ENCODE measurements at regions not wholly inside any gene's neighbourhood (a gene's known extent, or its start where the extent isn't known, plus 50 kb on each side); places are given as distances from the start of the nearest gene placed in this dataset.
"Not testable (repeated sequence)": the region's sequence is repeated elsewhere in the genome, so short reads cannot be mapped to it uniquely, and the experiment has no call there.

GRCh38 chr10:124172181-124172916 lies 79.0 kb upstream of the CHST15 start:
- Histone ChIP-seq H3K27me3 (ENCODE audit: control insufficient read depth in 1 of 2, insufficient read depth in 2 of 2, low read length in 2 of 2) (no peaks in the 10 kb centered on the region), H3K9me3 (ENCODE audit: control insufficient read depth in 2 of 2, low read length in 2 of 2) (no peaks in the 10 kb centered on the region), H3K4me3 (ENCODE audit: low read length in 2 of 2) (no peak overlapping the region), H3K4me1 (ENCODE audit: control insufficient read depth, insufficient read depth, low read length) (peaks cover 4% of the 10 kb centered on the region), H3K27ac (ENCODE audit: low read length) (no peak overlapping the region), H3K36me3 (ENCODE audit: control insufficient read depth in 2 of 2, insufficient read depth in 2 of 2, low read length in 2 of 2) (no peaks in the 10 kb centered on the region), H3K9ac (ENCODE audit: low read length in 2 of 2) (no peak overlapping the region)

GRCh38 chr10:124171561-124171960 lies 78.2 kb upstream of the CHST15 start:
- Histone ChIP-seq H3K4me3 (ENCODE audit: low read length in 2 of 2) (no peak overlapping the region), H3K4me1 (ENCODE audit: control insufficient read depth, insufficient read depth, low read length) (peaks cover 4% of the 10 kb centered on the region), H3K27me3 (ENCODE audit: control insufficient read depth in 1 of 2, insufficient read depth in 2 of 2, low read length in 2 of 2) (no peaks in the 10 kb centered on the region), H3K36me3 (ENCODE audit: control insufficient read depth in 2 of 2, insufficient read depth in 2 of 2, low read length in 2 of 2) (no peaks in the 10 kb centered on the region), H3K9me3 (ENCODE audit: control insufficient read depth in 2 of 2, low read length in 2 of 2) (no peaks in the 10 kb centered on the region), H3K9ac (ENCODE audit: low read length in 2 of 2) (no peak overlapping the region), H3K27ac (ENCODE audit: low read length) (no peak overlapping the region)

- H3K27me3 ChIP-seq (ENCODE audit: control insufficient read depth in 1 of 2, insufficient read depth in 2 of 2, low read length in 2 of 2): no peaks in the 10 kb centered on the region
- no peak overlapping the region for H3K4me3 ChIP-seq (ENCODE audit: low read length in 2 of 2)
- H3K9me3 ChIP-seq (ENCODE audit: control insufficient read depth in 2 of 2, low read length in 2 of 2): no peaks in the 10 kb centered on the region
- no peak overlapping the region for H3K9ac ChIP-seq (ENCODE audit: low read length in 2 of 2)
- H3K27ac ChIP-seq (ENCODE audit: low read length): no peak overlapping the region
- H3K4me1 ChIP-seq (ENCODE audit: control insufficient read depth, insufficient read depth, low read length): peaks cover 4% of the 10 kb centered on the region
- H3K36me3 ChIP-seq (ENCODE audit: control insufficient read depth in 2 of 2, insufficient read depth in 2 of 2, low read length in 2 of 2): no peaks in the 10 kb centered on the region
Observed at GRCh38 chr10:124170631-124171030, 77.2 kb upstream of the CHST15 start.

GRCh38 chr10:124168991-124169802 lies 75.8 kb upstream of the CHST15 start:
- no peaks in the 10 kb centered on the region for H3K9me3 ChIP-seq (ENCODE audit: control insufficient read depth in 2 of 2, low read length in 2 of 2)
- H3K36me3 ChIP-seq (ENCODE audit: control insufficient read depth in 2 of 2, insufficient read depth in 2 of 2, low read length in 2 of 2): no peaks in the 10 kb centered on the region
- no peak overlapping the region for H3K27ac ChIP-seq (ENCODE audit: low read length)
- no peak overlapping the region for H3K9ac ChIP-seq (ENCODE audit: low read length in 2 of 2)
- H3K4me3 ChIP-seq (ENCODE audit: low read length in 2 of 2): no peak overlapping the region
- peaks cover 4% of the 10 kb centered on the region for H3K4me1 ChIP-seq (ENCODE audit: control insufficient read depth, insufficient read depth, low read length)
- no peaks in the 10 kb centered on the region for H3K27me3 ChIP-seq (ENCODE audit: control insufficient read depth in 1 of 2, insufficient read depth in 2 of 2, low read length in 2 of 2)

GRCh38 chr10:124168581-124168980 lies 75.2 kb upstream of the CHST15 start:
- Histone ChIP-seq H3K9me3 (ENCODE audit: control insufficient read depth in 2 of 2, low read length in 2 of 2) (no peaks in the 10 kb centered on the region), H3K36me3 (ENCODE audit: control insufficient read depth in 2 of 2, insufficient read depth in 2 of 2, low read length in 2 of 2) (no peaks in the 10 kb centered on the region), H3K27ac (ENCODE audit: low read length) (no peak overlapping the region), H3K9ac (ENCODE audit: low read length in 2 of 2) (no peak overlapping the region), H3K27me3 (ENCODE audit: control insufficient read depth in 1 of 2, insufficient read depth in 2 of 2, low read length in 2 of 2) (no peaks in the 10 kb centered on the region), H3K4me1 (ENCODE audit: control insufficient read depth, insufficient read depth, low read length) (peaks cover 4% of the 10 kb centered on the region), H3K4me3 (ENCODE audit: low read length in 2 of 2) (no peak overlapping the region)

GRCh38 chr10:124167925-124168324 lies 74.5 kb upstream of the CHST15 start:
- not testable (repeated sequence) for H3K4me3 ChIP-seq (ENCODE audit: low read length in 2 of 2); H3K27me3 ChIP-seq (ENCODE audit: control insufficient read depth in 1 of 2, insufficient read depth in 2 of 2, low read length in 2 of 2); H3K9me3 ChIP-seq (ENCODE audit: control insufficient read depth in 2 of 2, low read length in 2 of 2); H3K9ac ChIP-seq (ENCODE audit: low read length in 2 of 2); H3K36me3 ChIP-seq (ENCODE audit: control insufficient read depth in 2 of 2, insufficient read depth in 2 of 2, low read length in 2 of 2); H3K4me1 ChIP-seq (ENCODE audit: control insufficient read depth, insufficient read depth, low read length); H3K27ac ChIP-seq (ENCODE audit: low read length)

GRCh38 chr10:124166431-124167125 lies 73.2 kb upstream of the CHST15 start:
- no peaks in the 10 kb centered on the region for H3K4me1 ChIP-seq (ENCODE audit: control insufficient read depth, insufficient read depth, low read length)
- H3K27me3 ChIP-seq (ENCODE audit: control insufficient read depth in 1 of 2, insufficient read depth in 2 of 2, low read length in 2 of 2): no peaks in the 10 kb centered on the region
- no peaks in the 10 kb centered on the region for H3K9me3 ChIP-seq (ENCODE audit: control insufficient read depth in 2 of 2, low read length in 2 of 2)
- H3K36me3 ChIP-seq (ENCODE audit: control insufficient read depth in 2 of 2, insufficient read depth in 2 of 2, low read length in 2 of 2): no peaks in the 10 kb centered on the region
- H3K27ac ChIP-seq (ENCODE audit: low read length): no peak overlapping the region
- no peak overlapping the region for H3K4me3 ChIP-seq (ENCODE audit: low read length in 2 of 2)
- no peak overlapping the region for H3K9ac ChIP-seq (ENCODE audit: low read length in 2 of 2)

GRCh38 chr10:124165827-124166226 lies 72.4 kb upstream of the CHST15 start:
- H3K27ac ChIP-seq (ENCODE audit: low read length): no peak overlapping the region
- H3K9ac ChIP-seq (ENCODE audit: low read length in 2 of 2): no peak overlapping the region
- H3K4me1 ChIP-seq (ENCODE audit: control insufficient read depth, insufficient read depth, low read length): no peaks in the 10 kb centered on the region
- no peaks in the 10 kb centered on the region for H3K27me3 ChIP-seq (ENCODE audit: control insufficient read depth in 1 of 2, insufficient read depth in 2 of 2, low read length in 2 of 2)
- no peak overlapping the region for H3K4me3 ChIP-seq (ENCODE audit: low read length in 2 of 2)
- H3K9me3 ChIP-seq (ENCODE audit: control insufficient read depth in 2 of 2, low read length in 2 of 2): no peaks in the 10 kb centered on the region
- H3K36me3 ChIP-seq (ENCODE audit: control insufficient read depth in 2 of 2, insufficient read depth in 2 of 2, low read length in 2 of 2): no peaks in the 10 kb centered on the region

- no peaks in the 10 kb centered on the region for H3K36me3 ChIP-seq (ENCODE audit: control insufficient read depth in 2 of 2, insufficient read depth in 2 of 2, low read length in 2 of 2)
- no peaks in the 10 kb centered on the region for H3K4me1 ChIP-seq (ENCODE audit: control insufficient read depth, insufficient read depth, low read length)
- no peak overlapping the region for H3K9ac ChIP-seq (ENCODE audit: low read length in 2 of 2)
- no peak overlapping the region for H3K4me3 ChIP-seq (ENCODE audit: low read length in 2 of 2)
- H3K27me3 ChIP-seq (ENCODE audit: control insufficient read depth in 1 of 2, insufficient read depth in 2 of 2, low read length in 2 of 2): no peaks in the 10 kb centered on the region
- H3K9me3 ChIP-seq (ENCODE audit: control insufficient read depth in 2 of 2, low read length in 2 of 2): no peaks in the 10 kb centered on the region
- no peak overlapping the region for H3K27ac ChIP-seq (ENCODE audit: low read length)
Observed at GRCh38 chr10:124165311-124165710, 71.9 kb upstream of the CHST15 start.

- Histone ChIP-seq H3K27ac (ENCODE audit: low read length) (no peak overlapping the region), H3K9ac (ENCODE audit: low read length in 2 of 2) (no peak overlapping the region), H3K36me3 (ENCODE audit: control insufficient read depth in 2 of 2, insufficient read depth in 2 of 2, low read length in 2 of 2) (no peaks in the 10 kb centered on the region), H3K9me3 (ENCODE audit: control insufficient read depth in 2 of 2, low read length in 2 of 2) (no peaks in the 10 kb centered on the region), H3K4me1 (ENCODE audit: control insufficient read depth, insufficient read depth, low read length) (no peaks in the 10 kb centered on the region), H3K4me3 (ENCODE audit: low read length in 2 of 2) (no peak overlapping the region), H3K27me3 (ENCODE audit: control insufficient read depth in 1 of 2, insufficient read depth in 2 of 2, low read length in 2 of 2) (no peaks in the 10 kb centered on the region)
Observed at GRCh38 chr10:124164264-124164663, 70.9 kb upstream of the CHST15 start.

All from stomach smooth muscle (tissue), 2 donors.